Right renal cortex interstitium (tissue), 3 donors: ENCODE measurements at regions not wholly inside any gene's neighbourhood (a gene's known extent, or its start where the extent isn't known, plus 50 kb on each side); places are given as distances from the start of the nearest gene placed in this dataset.
A peak's percentile ranks its signal among the peaks of the same experiment; 100 is the strongest.

ENCODE experiments used
- DNase-seq, 3 donors: peaks; one replicate each; pipeline ENCODE4 v3.0.0-alpha.2; 2013; ENCODE audit warnings: low read depth in 3 of 3, low spot score in 2 of 3

DNA sequence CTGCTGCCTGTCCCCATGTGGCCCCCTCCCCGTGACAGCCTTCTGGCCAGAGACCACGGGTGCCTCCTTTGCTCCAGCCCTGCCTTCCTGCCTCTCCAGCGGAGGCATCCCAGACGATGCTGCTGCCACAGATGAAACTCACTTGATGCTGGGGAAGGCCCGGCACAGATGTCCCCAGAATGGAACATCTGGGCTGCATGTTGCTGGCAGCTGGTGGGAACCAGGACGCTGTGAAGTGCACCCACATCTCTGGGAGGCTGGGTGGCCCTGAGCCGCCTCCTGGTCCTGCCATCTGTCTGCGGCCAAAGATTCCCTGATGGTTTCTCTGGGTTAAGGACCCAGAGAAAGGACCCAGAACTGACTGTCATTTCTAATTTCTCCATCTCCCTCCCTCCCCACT lies 51.9 kb upstream of the PTPRS start:
- DNase-seq, result no peak

DNA sequence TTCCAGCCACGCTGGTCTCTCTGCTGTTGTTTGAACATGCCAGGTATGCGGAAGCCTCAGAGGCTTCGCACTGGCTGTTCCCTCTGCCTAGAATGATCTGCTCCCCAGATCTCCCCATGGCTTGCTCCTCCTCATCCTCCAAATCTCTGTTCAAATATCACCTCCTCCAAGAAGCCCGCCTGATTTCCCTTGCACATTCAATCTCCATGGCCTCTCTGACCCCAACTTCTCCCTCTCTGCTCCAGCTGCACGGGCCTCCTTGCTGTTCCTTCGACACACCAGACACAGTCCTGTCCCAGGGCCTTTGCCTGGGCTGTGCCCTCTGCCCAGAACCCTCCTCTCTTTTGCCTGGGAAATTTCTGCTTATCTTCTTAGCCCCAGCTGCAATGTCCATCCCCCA lies 52.5 kb upstream of the PTPRS start:
- no peak for DNase-seq

DNA sequence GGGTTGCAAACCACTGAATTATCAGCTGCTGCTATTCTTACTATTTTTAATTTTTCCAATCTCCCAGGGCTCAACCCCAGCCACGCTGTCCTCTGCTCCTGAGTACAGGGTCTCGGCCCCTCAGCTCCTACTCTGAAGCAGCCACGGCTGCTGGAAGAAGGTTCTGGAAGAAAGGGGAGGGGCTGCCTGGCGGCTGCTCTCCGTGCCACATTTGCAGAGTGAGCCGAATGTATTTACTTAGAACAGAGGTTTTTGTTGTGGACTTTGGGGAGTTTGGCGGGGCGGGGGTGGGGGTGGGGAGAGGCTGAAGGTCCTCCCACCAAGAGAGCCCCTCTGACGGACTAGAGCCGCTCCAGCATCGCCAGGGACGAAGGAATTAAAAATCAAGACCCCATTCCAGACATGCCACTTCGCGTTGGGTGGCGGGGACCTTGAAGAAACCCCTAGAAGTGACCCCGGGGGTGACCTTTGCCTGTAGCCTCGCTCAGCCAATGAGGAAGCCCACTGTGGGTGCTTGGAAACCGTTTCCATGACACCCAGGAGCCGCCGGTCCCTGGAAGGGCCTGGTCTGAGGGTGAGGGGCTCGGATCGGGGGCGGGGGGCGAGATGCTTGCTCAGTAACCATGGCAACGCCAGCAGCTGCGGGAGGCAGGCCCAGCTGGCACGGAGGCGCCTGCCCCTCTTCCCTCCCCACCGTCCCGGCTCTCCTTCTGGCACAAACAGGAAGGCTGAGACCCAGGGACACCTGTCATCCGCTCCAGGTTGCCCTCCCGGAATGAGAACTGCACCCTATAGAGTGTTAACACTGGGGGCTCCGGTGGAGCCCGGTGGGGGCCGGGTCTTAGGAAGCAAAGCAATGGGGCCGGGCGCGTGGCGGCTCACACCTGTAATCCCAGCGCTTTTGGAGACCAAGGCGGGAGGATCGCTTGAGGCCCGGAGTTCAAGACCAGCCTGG lies 54.2 kb upstream of the PTPRS start:
- DNase-seq, result no peak

DNA sequence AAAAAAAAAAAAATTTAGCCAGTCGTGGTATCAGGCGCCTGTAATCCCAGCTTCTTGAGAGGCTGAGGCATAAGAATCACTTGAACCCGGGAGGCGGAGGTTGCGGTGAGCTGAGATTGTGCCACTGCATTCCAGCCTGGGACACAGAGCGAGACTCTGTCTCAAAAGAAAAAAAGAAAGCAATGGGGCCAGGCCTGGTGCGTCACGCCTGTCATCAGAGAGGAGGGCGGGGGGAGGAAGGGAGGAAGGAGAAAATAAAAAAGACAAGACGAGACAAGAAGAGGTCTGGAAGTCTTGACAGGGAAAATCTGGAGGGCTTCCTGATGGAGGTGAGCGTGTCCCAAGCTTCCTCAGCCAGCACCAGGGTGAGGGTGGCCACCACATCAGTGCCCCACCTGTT lies 54.9 kb upstream of the PTPRS start:
- DNase-seq, result no peak

DNA sequence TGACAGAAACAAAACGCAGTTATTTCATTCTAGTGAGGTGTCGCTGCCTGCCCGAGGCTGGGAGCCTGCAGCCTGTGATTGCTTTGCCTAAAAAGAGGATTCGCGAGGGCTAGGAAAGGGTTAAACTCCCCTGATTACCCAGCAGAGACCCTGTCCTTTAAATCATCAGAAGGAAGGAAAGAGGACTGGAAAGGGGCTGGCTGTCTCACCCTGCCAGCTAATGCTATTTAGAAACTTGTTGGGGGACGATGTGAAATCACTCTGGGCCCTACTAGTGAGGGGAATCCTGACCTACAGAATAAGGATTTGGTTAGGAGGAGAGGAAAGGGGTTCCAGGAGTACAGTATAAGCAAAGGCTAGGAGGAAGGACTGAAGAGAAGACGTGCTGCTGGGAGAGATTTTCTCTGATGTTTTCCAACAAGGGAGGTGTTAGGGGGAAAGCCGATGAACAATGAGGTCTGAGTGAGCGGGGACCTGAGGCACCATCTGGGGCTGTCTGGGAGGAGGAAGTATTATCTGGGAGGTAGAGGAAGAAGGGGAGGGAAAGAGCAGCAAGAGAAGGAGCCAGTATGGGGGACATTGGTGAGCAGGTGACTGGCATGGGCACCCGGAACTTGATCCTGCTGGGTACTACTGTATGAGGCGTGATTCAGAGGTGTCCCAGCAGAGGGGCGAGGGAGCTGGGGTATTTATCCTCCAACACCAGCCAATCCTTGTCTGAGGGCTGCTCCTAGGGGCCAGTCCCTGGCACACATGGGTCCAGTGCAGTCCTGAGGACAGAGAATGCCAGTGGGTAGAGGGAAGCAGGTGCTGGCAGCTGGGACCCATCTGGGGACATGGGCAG lies 55.7 kb upstream of the PTPRS start:
- no peak for DNase-seq

DNA sequence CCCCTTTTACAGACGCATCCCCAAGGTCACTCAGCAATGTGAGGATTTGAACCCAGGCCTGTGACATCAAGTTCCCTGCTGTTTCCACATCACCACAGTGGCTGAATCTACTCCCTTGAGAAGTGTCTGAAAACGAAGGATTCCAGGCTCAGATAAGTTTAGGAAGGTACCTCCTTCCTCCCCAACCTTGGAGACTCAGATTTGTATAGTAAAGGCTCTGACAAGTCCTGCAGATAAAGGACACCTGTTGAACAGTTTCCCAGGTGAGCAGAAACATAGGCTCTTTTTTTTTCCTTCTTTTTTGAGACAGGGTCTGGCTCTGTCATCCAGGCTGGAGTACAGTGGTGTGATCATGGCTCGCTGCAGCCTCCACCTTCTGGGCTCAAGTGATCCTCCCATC lies 56.4 kb upstream of the PTPRS start:
- no peak for DNase-seq

DNA sequence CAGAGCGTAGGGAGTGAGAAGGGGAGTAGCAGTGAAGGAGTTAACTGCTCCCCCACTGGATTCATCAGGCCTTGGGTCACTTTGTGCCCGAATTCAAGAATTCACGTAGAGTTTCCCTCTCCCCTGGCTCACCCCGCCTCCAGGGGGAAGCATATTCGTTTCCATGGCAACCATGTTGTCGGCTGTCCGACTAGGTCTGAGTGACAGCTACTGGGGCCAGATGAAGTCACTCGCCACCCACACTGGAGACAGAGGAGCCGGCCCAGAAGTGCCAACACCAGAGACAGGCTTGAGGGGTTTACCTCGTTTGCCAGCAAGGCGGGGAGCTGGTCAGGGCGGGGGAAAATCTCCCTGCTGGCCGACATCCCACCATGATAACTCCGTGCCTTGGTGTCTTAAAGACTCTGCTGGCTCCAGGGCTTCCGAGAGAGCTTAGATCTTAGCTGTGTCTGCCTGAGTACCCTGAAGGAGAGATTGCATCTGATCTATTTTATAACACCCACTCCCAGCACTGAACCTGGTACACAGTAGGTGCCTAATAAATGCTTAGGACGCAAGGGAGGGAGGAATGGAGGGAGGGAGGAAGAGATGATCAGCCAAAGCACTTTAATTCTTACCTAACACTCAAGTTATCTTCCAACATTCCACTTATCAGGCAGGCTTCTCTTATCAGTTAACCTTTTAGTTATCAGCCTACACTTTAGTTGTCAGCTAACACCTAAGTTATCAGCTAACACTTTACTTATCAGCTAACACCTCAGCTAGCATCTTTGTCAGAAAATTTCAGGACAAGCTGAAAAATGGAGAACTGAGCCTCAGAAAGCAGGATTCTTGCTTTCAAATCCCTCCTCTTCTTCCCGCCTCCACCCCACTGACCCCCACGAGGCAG lies 57.2 kb upstream of the ZNRF4 start:
- no peak for DNase-seq

DNA sequence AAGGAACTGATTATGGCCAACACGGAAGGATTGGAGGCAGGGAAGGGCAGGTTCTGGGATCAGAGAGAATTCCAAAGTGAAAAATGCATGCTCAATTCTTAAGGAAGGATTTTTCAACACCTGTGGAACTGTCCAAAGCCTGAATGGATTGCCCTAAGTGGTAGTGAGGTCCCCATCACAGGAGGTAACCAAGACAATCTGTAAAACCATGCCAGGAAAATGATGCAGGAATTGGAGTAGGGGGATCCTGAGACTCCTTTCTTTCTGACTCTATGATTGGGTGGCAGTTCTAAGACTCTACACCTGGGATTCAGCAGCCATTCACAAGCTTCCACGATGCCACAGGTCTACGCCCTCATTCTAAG lies 56.5 kb upstream of the ZNRF4 start:
- no peak for DNase-seq

DNA sequence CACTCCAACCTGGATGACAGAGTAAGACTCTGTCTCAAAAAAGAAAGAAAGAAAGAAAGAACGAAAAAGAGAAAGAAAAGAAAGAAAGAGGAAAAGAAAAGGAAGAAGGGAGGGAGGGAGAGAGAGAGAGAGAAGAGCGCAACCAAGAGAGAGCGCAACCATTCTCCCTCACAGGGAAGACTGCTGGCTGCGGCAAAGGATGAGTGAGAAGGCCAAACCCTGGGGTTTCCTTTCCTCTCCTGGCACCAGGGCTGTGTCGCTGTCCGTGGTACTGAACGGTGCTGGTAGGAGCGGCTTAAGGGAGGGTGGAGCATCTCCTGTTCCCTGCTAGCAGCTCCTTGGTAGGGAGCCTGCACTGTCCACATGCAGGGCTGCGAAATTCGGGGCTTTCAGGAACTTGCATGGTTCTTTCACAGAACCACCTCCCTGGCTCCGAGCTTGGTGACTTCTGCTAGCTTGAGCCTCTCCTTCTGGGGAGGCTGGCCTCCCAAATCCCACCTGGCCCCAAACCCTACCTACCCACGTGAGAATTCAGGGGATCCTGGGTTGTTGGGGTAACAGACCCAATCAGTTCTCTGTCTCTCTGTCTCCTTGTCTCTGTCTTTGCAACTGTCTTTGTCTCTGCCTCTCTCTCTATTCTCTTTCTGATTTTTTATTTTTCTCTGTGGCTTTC lies 51.1 kb upstream of the ZNRF4 start:
- DNase-seq, result peak; percentile 75 to 90 (median 78)
